Endothelial cell of umbilical vein (primary cell): ENCODE measurements at regions not wholly inside any gene's neighbourhood (a gene's known extent, or its start where the extent isn't known, plus 50 kb on each side); places are given as distances from the start of the nearest gene placed in this dataset.

ENCODE experiments used
- BruUV-seq: library from RNA; stranded (reverse); fragments of 400-500 nt; replicated peaks from 2 replicates; lab custom pipeline; 2021; lab: Mats Ljungman, UMichigan
- CTCF ChIA-PET: fragments of 300-600, 350-600 bp; sonication (Branson Sonifier 250); formaldehyde crosslinking; loops from one replicate; lab custom pipeline; 2021; ENCODE audit warnings: antibody characterized with exemption, inconsistent platforms; lab: Charles Lee
- POLR2A ChIA-PET: fragments of 300-600, 350-600 bp; sonication (Branson Sonifier 250); formaldehyde crosslinking; loops from one replicate; lab custom pipeline; 2021; ENCODE audit warnings: antibody characterized with exemption, inconsistent platforms; lab: Charles Lee
- DNase-seq: peaks from one replicate; pipeline ENCODE4 v3.0.0-alpha.2; 2011; ENCODE audit warnings: low read depth, low spot score
- FAIRE-seq: peaks from 2 replicates; lab custom pipeline; 2011; peaks lifted over from hg19 to GRCh38; lab: Jason Lieb, UNC
- H2AFZ ChIP-seq: 2 replicates; pipeline ENCODE4 v1.6.0; 2012; ENCODE audit warnings: low read depth, low read length, control low read depth, inconsistent platforms
- H3K27ac ChIP-seq: 2 replicates; pipeline ENCODE4 v1.5.1; 2011; ENCODE audit warnings: low read depth, mild to moderate bottlenecking, control low read depth, low read length, moderate library complexity; ENCODE audit not compliant: insufficient read depth
- H3K27me3 ChIP-seq, 2 experiments: 2 replicates each; pipeline versions ENCODE4 v1.6.0 to v1.6.1; 2011; ENCODE audit warnings: low read length in 2 of 2, mixed read lengths in 1 of 2; ENCODE audit not compliant: control insufficient read depth in 2 of 2, insufficient read depth in 2 of 2
- H3K36me3 ChIP-seq, 2 experiments: 2 replicates in 1 of 2; 3 replicates in 1 of 2; pipeline ENCODE4 v1.5.1; 2011; ENCODE audit warnings: low read length in 2 of 2, mild to moderate bottlenecking in 1 of 2, moderate library complexity in 1 of 2; ENCODE audit not compliant: control insufficient read depth in 2 of 2, insufficient read depth in 2 of 2; ENCODE audit errors: extremely low read depth in 1 of 2
- H3K4me1 ChIP-seq: 3 replicates; pipeline ENCODE4 v1.5.1; 2011; ENCODE audit warnings: mild to moderate bottlenecking, low read length; ENCODE audit not compliant: control insufficient read depth, insufficient read depth; ENCODE audit errors: extremely low read depth
- H3K4me2 ChIP-seq: 2 replicates; pipeline ENCODE4 v1.6.1; 2011; ENCODE audit warnings: low read length, control low read depth, mixed read lengths; ENCODE audit not compliant: insufficient read depth
- H3K4me3 ChIP-seq, 3 experiments: fragments of 200-600 bp in 1 of 3; sonication (generic), shearing (Covaris generic) in 1 of 3; replicated peaks in 1 of 3; 2 replicates each; pipeline ENCODE4 v1.5.1; 2011 to 2016; ENCODE audit warnings: control low read depth in 3 of 3, low read length in 3 of 3, mild to moderate bottlenecking in 2 of 3, inconsistent platforms in 1 of 3, low read depth in 1 of 3, moderate library complexity in 1 of 3; ENCODE audit not compliant: insufficient read depth in 1 of 3
- H3K79me2 ChIP-seq: 2 replicates; pipeline ENCODE4 v1.6.0; 2012; ENCODE audit warnings: low read length, inconsistent platforms; ENCODE audit not compliant: control insufficient read depth, insufficient read depth
- H3K9ac ChIP-seq: replicated peaks from 2 replicates; pipeline ENCODE3; 2011; ENCODE audit warnings: low read length, control low read depth; ENCODE audit not compliant: insufficient read depth; ENCODE audit errors: extremely low read depth
- H3K9me1 ChIP-seq: replicated peaks from 3 replicates; pipeline ENCODE4 v1.6.0; 2011; ENCODE audit warnings: mild to moderate bottlenecking, low read length; ENCODE audit not compliant: control insufficient read depth, insufficient read depth; ENCODE audit errors: extremely low read depth
- H3K9me3 ChIP-seq: replicated peaks from 2 replicates; pipeline ENCODE4 v1.5.1; 2012; ENCODE audit warnings: low read length, inconsistent platforms; ENCODE audit not compliant: control insufficient read depth, insufficient read depth
- H4K20me1 ChIP-seq: replicated peaks from 2 replicates; pipeline ENCODE3; 2011; ENCODE audit warnings: mild to moderate bottlenecking, low read length; ENCODE audit not compliant: control insufficient read depth, insufficient read depth; ENCODE audit errors: extremely low read depth
- EZH2 ChIP-seq: IDR thresholded peaks from 2 replicates; pipeline ENCODE4 v1.6.1; 2012; ENCODE audit warnings: borderline replicate concordance, low read depth, mild to moderate bottlenecking, moderate library complexity, low read length, inconsistent platforms; ENCODE audit not compliant: severe bottlenecking
- FOS ChIP-seq: IDR thresholded peaks from 2 replicates; pipeline ENCODE4 v1.6.1; 2011; ENCODE audit warnings: mild to moderate bottlenecking, low read length, moderate library complexity, borderline replicate concordance; ENCODE audit not compliant: insufficient read depth
- GATA2 ChIP-seq: IDR thresholded peaks from 2 replicates; pipeline ENCODE4 v1.7.0; 2011; ENCODE audit warnings: low read depth, mild to moderate bottlenecking, moderate library complexity, mixed read lengths, low read length; ENCODE audit not compliant: insufficient read length, insufficient read depth
- JUN ChIP-seq: IDR thresholded peaks from 2 replicates; pipeline ENCODE4 v1.6.1; 2011; ENCODE audit warnings: borderline replicate concordance, low read depth; ENCODE audit not compliant: insufficient read length, insufficient read depth
- MYC ChIP-seq: IDR thresholded peaks from one replicate; pipeline ENCODE4 v1.6.1; 2011; ENCODE audit warnings: mild to moderate bottlenecking, low read depth, low read length
- POLR2A ChIP-seq: IDR thresholded peaks from 2 replicates; pipeline ENCODE4 v1.6.1; 2012; ENCODE audit warnings: low read depth, mild to moderate bottlenecking, control low read depth, low read length
- POLR2AphosphoS5 ChIP-seq: IDR thresholded peaks from 2 replicates; pipeline ENCODE4 v1.6.1; 2012; ENCODE audit warnings: low read depth, mild to moderate bottlenecking, control low read depth, low read length, moderate library complexity; ENCODE audit not compliant: insufficient read depth
- dilution Hi-C: fragments of 300-500 bp; cut with MboI; formaldehyde crosslinking; loops from one replicate; pipeline ENCODE4 v1.15.0; 2019; ENCODE audit warnings: low sequenced_read_pairs; ENCODE audit not compliant: extremely low pct_ligation_motif_present
- intact Hi-C: fragments of 100-400 bp; cut with micrococcal nuclease; formaldehyde crosslinking; loops from one replicate; pipeline ENCODE4 v1.10.0; 2022
- TF ChIP-seq, protein P1 (sequence below), 2 donors: IDR thresholded peaks; 1 replicate in 1 of 2; 2 replicates in 1 of 2; pipeline ENCODE4 v1.5.1; 2011; ENCODE audit warnings: low read length in 2 of 2, mild to moderate bottlenecking in 2 of 2, moderate library complexity in 2 of 2, control low read depth in 1 of 2, inconsistent platforms in 1 of 2, low read depth in 1 of 2; ENCODE audit not compliant: insufficient read depth in 1 of 2; ENCODE audit errors: extremely low read depth in 1 of 2
- TF ChIP-seq, protein P2 (sequence below): IDR thresholded peaks from 2 replicates; pipeline ENCODE4 v1.6.1; 2011; ENCODE audit not compliant: insufficient read depth, insufficient read length

DNA sequence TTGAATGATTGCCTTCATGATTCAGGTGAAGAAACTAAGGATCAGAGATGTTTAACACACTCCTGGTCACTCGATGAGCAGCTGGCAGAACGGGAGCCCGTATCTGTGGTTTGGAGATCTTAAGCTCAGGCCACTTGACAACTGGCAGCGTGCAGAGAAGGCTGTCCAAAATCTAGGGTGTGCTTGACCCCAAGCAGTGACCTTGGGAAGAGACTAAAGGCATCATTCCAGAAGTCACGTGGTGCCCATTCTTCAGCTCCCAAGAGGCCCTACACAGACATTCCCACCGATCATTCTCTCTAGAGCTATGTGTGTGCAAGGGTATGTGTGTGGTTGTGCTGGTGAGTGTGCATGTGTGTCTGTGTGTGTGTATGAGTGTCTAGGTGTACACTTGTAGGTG lies 493.8 kb downstream of the TCERG1L start:
- Histone ChIP-seq H3K27ac (no peak overlapping the region), H4K20me1 (no peaks in the 10 kb centered on the region), H3K79me2 (no peaks in the 10 kb centered on the region), H3K9me3 (peaks cover 4% of the 10 kb centered on the region), H3K36me3 (no peaks in the 10 kb centered on the region), H2AFZ (no peak overlapping the region), H3K4me1 (no peaks in the 10 kb centered on the region), H3K9ac (no peak overlapping the region), H3K9me1 (no peaks in the 10 kb centered on the region), H3K4me2 (no peak overlapping the region), H3K4me3 (no peak overlapping the region), H3K27me3 (no peaks in the 10 kb centered on the region)
- FAIRE-seq (no peak), DNase-seq (no peak)
- intact Hi-C loops = no loop called here
- TF ChIP-seq MYC (no peak), POLR2A (no peak), FOS (no peak), JUN (no peak), EZH2 (no peak), POLR2AphosphoS5 (no peak), GATA2 (no peak)
- TF ChIP-seq, protein P1, sequence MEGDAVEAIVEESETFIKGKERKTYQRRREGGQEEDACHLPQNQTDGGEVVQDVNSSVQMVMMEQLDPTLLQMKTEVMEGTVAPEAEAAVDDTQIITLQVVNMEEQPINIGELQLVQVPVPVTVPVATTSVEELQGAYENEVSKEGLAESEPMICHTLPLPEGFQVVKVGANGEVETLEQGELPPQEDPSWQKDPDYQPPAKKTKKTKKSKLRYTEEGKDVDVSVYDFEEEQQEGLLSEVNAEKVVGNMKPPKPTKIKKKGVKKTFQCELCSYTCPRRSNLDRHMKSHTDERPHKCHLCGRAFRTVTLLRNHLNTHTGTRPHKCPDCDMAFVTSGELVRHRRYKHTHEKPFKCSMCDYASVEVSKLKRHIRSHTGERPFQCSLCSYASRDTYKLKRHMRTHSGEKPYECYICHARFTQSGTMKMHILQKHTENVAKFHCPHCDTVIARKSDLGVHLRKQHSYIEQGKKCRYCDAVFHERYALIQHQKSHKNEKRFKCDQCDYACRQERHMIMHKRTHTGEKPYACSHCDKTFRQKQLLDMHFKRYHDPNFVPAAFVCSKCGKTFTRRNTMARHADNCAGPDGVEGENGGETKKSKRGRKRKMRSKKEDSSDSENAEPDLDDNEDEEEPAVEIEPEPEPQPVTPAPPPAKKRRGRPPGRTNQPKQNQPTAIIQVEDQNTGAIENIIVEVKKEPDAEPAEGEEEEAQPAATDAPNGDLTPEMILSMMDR (IDR thresholded peaks at IDR 0.05; ENCODE audit: extremely low read depth in 1 of 2, insufficient read depth in 1 of 2, low read depth in 1 of 2, low read length in 2 of 2) = no peak
- TF ChIP-seq, protein P2, sequence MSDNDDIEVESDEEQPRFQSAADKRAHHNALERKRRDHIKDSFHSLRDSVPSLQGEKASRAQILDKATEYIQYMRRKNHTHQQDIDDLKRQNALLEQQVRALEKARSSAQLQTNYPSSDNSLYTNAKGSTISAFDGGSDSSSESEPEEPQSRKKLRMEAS = no peak
- no TSS peak for BruUV-seq
- dilution Hi-C loops = no loop called here
- ChIA-PET POLR2A (no interaction called here), CTCF (no interaction called here)
